HEK293 (cell line): ENCODE measurements at regions not wholly inside any gene's neighbourhood (a gene's known extent, or its start where the extent isn't known, plus 50 kb on each side); places are given as distances from the start of the nearest gene placed in this dataset.

ENCODE experiments used
- CTCF ChIA-PET: fragments of 350-600 bp; formaldehyde crosslinking; extraction: SDS; loops from one replicate; lab custom pipeline; 2021; ENCODE audit warnings: antibody characterized with exemption; lab: Yijun Ruan, JAX
- POLR2A ChIA-PET: fragments of 300-600 bp; formaldehyde crosslinking; extraction: SDS; loops from one replicate; lab custom pipeline; 2020; ENCODE audit warnings: antibody characterized with exemption, inconsistent platforms; lab: Yijun Ruan, JAX
- H3K27ac ChIP-seq: fragments of 200-500 bp; sonication (Bioruptor generic); 2 replicates; pipeline ENCODE4 v1.5.1; 2014; ENCODE audit warnings: low read depth, low read length, control low read depth, inconsistent platforms; ENCODE audit errors: extremely low read depth
- H3K36me3 ChIP-seq, 2 experiments: fragments of 200-500 bp in 1 of 2; sonication (Bioruptor generic) in 1 of 2; 1 replicate in 1 of 2; 2 replicates in 1 of 2; pipeline ENCODE4 v1.5.1; 2014 to 2017; ENCODE audit warnings: inconsistent platforms in 2 of 2, low read length in 2 of 2; ENCODE audit not compliant: control insufficient read depth in 2 of 2, insufficient read depth in 1 of 2
- H3K4me1 ChIP-seq: fragments of 200-500 bp; sonication (Bioruptor generic); 2 replicates; pipeline ENCODE4 v1.5.1; 2014; ENCODE audit warnings: mild to moderate bottlenecking, low read length, inconsistent platforms; ENCODE audit not compliant: control insufficient read depth, insufficient read depth
- H3K4me3 ChIP-seq: 2 replicates; pipeline ENCODE4 v1.5.1; 2011; ENCODE audit warnings: low read depth, mild to moderate bottlenecking, control low read depth, low read length, moderate library complexity
- H3K9me3 ChIP-seq: fragments of 200-500 bp; sonication (Bioruptor generic); 2 replicates; pipeline ENCODE4 v1.5.1; 2014; ENCODE audit warnings: low read depth, low read length, inconsistent platforms; ENCODE audit not compliant: control insufficient read depth, insufficient read depth
- ATF2 ChIP-seq: fragments of 450-650 bp; formaldehyde crosslinking; IDR thresholded peaks from 2 replicates; pipeline ENCODE4 v1.5.1; 2016; ENCODE audit warnings: missing biosample characterization, missing genetic modification characterization, low read depth
- KLF9 ChIP-seq: fragments of 450-650 bp; formaldehyde crosslinking; IDR thresholded peaks from 2 replicates; pipeline ENCODE4 v1.5.1; 2016; ENCODE audit warnings: missing biosample characterization, missing genetic modification characterization, low read depth
- REST ChIP-seq: fragments of 450-650 bp; formaldehyde crosslinking; IDR thresholded peaks from 2 replicates; pipeline ENCODE4 v1.5.1; 2016; ENCODE audit warnings: missing biosample characterization, missing genetic modification characterization
- ZNF157 ChIP-seq: fragments of 450-650 bp; formaldehyde crosslinking; IDR thresholded peaks from 2 replicates; pipeline ENCODE4 v1.5.1; 2016; ENCODE audit warnings: missing biosample characterization, missing genetic modification characterization
- ZNF169 ChIP-seq: fragments of 450-650 bp; formaldehyde crosslinking; IDR thresholded peaks from 2 replicates; pipeline ENCODE4 v1.5.1; 2016; ENCODE audit warnings: missing biosample characterization, missing genetic modification characterization
- ZNF174 ChIP-seq: fragments of 450-650 bp; formaldehyde crosslinking; IDR thresholded peaks from 2 replicates; pipeline ENCODE4 v1.5.0; 2017; ENCODE audit warnings: missing biosample characterization, mild to moderate bottlenecking, missing genetic modification characterization
- ZNF214 ChIP-seq: fragments of 450-650 bp; formaldehyde crosslinking; IDR thresholded peaks from 2 replicates; pipeline ENCODE4 v1.5.1; 2017; ENCODE audit warnings: missing biosample characterization, mild to moderate bottlenecking, missing genetic modification characterization, borderline replicate concordance
- ZNF248 ChIP-seq: fragments of 450-650 bp; formaldehyde crosslinking; IDR thresholded peaks from 2 replicates; pipeline ENCODE4 v1.5.1; 2017; ENCODE audit warnings: missing biosample characterization, missing genetic modification characterization
- ZNF302 ChIP-seq: fragments of 450-650 bp; formaldehyde crosslinking; IDR thresholded peaks from 2 replicates; pipeline ENCODE4 v1.5.1; 2016; ENCODE audit warnings: missing biosample characterization, missing genetic modification characterization, low read depth
- ZNF585B ChIP-seq: fragments of 450-650 bp; formaldehyde crosslinking; IDR thresholded peaks from 2 replicates; pipeline ENCODE4 v1.5.1; 2016; ENCODE audit warnings: missing biosample characterization, missing genetic modification characterization
- ZNF596 ChIP-seq: fragments of 450-650 bp; IDR thresholded peaks from 2 replicates; pipeline ENCODE4 v1.5.0; 2018; ENCODE audit warnings: missing biosample characterization, mild to moderate bottlenecking, missing genetic modification characterization, moderate library complexity
- ZNF654 ChIP-seq: fragments of 450-650 bp; formaldehyde crosslinking; IDR thresholded peaks from 2 replicates; pipeline ENCODE4 v1.5.1; 2016; ENCODE audit warnings: low read depth, missing biosample characterization, missing genetic modification characterization
- ZNF660 ChIP-seq: fragments of 450-650 bp; IDR thresholded peaks from 2 replicates; pipeline ENCODE4 v1.5.1; 2018; ENCODE audit warnings: missing biosample characterization, mild to moderate bottlenecking, missing genetic modification characterization
- ZNF707 ChIP-seq: fragments of 450-650 bp; formaldehyde crosslinking; IDR thresholded peaks from 2 replicates; pipeline ENCODE4 v1.5.1; 2016; ENCODE audit warnings: missing biosample characterization, missing genetic modification characterization
- ZNF747 ChIP-seq: fragments of 450-650 bp; formaldehyde crosslinking; IDR thresholded peaks from 2 replicates; pipeline ENCODE4 v1.5.1; 2016; ENCODE audit warnings: missing biosample characterization, missing genetic modification characterization
- ZNF768 ChIP-seq: fragments of 450-650 bp; formaldehyde crosslinking; IDR thresholded peaks from 2 replicates; pipeline ENCODE4 v1.5.1; 2018; ENCODE audit warnings: missing biosample characterization, mild to moderate bottlenecking, missing genetic modification characterization
- TF ChIP-seq, protein P1 (sequence below): fragments of 450-650 bp; formaldehyde crosslinking; IDR thresholded peaks from 2 replicates; pipeline ENCODE4 v1.5.1; 2016; ENCODE audit warnings: missing biosample characterization, missing genetic modification characterization
- TF ChIP-seq, protein P2 (sequence below): fragments of 450-650 bp; formaldehyde crosslinking; conservative IDR thresholded peaks from 2 replicates; pipeline ENCODE4 v1.5.1; 2016; ENCODE audit warnings: low read depth, missing biosample characterization, missing genetic modification characterization
- TF ChIP-seq, protein P3 (sequence below): fragments of 450-650 bp; formaldehyde crosslinking; IDR thresholded peaks from 2 replicates; pipeline ENCODE4 v1.5.1; 2016; ENCODE audit warnings: missing biosample characterization, missing genetic modification characterization, borderline replicate concordance

- H3K9me3 ChIP-seq = no peaks in the 10 kb centered on the region
- POLR2A ChIA-PET = no interaction called here
Observed at GRCh38 chr15:55118344-55118870, 78.3 kb downstream of the RSL24D1 start.

More at GRCh38 chr15:55118344-55118870, 78.3 kb downstream of the RSL24D1 start:
- CTCF ChIA-PET = interaction anchor here (0.7 kb wide), 1 partner anchor 726 kb away, joined by 3 read pairs; no protein-coding TSS in a partner anchor
- H3K36me3 ChIP-seq = no peaks in the 10 kb centered on the region
- no peak overlapping the region for H3K27ac ChIP-seq
- H3K4me1 ChIP-seq = no peaks in the 10 kb centered on the region
- H3K4me3 ChIP-seq = no peak overlapping the region
- TF ChIP-seq ZNF654 (no peak), REST (tag by site-specific recombination) (no peak), ZNF157 (no peak), ZNF585B (tag by site-specific recombination) (no peak), ZNF660 (tag by site-specific recombination) (no peak), ZNF596 (tag by site-specific recombination) (no peak), ZNF214 (tag by site-specific recombination) (no peak), ZNF169 (no peak), ZNF768 (tag by site-specific recombination) (no peak), ZNF707 (no peak), KLF9 (tag by site-specific recombination) (no peak), ZNF747 (tag by site-specific recombination) (no peak), ZNF174 (tag by site-specific recombination) (no peak), ATF2 (tag by site-specific recombination) (no peak), ZNF248 (tag by site-specific recombination) (no peak), ZNF302 (tag by site-specific recombination) (no peak)
- TF ChIP-seq, protein P1, sequence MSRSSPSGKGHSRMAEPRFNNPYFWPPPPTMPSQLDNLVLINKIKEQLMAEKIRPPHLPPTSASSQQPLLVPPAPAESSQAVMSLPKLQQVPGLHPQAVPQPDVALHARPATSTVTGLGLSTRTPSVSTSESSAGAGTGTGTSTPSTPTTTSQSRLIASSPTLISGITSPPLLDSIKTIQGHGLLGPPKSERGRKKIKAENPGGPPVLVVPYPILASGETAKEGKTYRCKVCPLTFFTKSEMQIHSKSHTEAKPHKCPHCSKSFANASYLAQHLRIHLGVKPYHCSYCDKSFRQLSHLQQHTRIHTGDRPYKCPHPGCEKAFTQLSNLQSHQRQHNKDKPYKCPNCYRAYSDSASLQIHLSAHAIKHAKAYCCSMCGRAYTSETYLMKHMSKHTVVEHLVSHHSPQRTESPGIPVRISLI = no peak
- TF ChIP-seq, protein P2, sequence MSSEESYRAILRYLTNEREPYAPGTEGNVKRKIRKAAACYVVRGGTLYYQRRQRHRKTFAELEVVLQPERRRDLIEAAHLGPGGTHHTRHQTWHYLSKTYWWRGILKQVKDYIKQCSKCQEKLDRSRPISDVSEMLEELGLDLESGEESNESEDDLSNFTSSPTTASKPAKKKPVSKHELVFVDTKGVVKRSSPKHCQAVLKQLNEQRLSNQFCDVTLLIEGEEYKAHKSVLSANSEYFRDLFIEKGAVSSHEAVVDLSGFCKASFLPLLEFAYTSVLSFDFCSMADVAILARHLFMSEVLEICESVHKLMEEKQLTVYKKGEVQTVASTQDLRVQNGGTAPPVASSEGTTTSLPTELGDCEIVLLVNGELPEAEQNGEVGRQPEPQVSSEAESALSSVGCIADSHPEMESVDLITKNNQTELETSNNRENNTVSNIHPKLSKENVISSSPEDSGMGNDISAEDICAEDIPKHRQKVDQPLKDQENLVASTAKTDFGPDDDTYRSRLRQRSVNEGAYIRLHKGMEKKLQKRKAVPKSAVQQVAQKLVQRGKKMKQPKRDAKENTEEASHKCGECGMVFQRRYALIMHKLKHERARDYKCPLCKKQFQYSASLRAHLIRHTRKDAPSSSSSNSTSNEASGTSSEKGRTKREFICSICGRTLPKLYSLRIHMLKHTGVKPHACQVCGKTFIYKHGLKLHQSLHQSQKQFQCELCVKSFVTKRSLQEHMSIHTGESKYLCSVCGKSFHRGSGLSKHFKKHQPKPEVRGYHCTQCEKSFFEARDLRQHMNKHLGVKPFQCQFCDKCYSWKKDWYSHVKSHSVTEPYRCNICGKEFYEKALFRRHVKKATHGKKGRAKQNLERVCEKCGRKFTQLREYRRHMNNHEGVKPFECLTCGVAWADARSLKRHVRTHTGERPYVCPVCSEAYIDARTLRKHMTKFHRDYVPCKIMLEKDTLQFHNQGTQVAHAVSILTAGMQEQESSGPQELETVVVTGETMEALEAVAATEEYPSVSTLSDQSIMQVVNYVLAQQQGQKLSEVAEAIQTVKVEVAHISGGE (tag by site-specific recombination) = no peak
- TF ChIP-seq, protein P3, sequence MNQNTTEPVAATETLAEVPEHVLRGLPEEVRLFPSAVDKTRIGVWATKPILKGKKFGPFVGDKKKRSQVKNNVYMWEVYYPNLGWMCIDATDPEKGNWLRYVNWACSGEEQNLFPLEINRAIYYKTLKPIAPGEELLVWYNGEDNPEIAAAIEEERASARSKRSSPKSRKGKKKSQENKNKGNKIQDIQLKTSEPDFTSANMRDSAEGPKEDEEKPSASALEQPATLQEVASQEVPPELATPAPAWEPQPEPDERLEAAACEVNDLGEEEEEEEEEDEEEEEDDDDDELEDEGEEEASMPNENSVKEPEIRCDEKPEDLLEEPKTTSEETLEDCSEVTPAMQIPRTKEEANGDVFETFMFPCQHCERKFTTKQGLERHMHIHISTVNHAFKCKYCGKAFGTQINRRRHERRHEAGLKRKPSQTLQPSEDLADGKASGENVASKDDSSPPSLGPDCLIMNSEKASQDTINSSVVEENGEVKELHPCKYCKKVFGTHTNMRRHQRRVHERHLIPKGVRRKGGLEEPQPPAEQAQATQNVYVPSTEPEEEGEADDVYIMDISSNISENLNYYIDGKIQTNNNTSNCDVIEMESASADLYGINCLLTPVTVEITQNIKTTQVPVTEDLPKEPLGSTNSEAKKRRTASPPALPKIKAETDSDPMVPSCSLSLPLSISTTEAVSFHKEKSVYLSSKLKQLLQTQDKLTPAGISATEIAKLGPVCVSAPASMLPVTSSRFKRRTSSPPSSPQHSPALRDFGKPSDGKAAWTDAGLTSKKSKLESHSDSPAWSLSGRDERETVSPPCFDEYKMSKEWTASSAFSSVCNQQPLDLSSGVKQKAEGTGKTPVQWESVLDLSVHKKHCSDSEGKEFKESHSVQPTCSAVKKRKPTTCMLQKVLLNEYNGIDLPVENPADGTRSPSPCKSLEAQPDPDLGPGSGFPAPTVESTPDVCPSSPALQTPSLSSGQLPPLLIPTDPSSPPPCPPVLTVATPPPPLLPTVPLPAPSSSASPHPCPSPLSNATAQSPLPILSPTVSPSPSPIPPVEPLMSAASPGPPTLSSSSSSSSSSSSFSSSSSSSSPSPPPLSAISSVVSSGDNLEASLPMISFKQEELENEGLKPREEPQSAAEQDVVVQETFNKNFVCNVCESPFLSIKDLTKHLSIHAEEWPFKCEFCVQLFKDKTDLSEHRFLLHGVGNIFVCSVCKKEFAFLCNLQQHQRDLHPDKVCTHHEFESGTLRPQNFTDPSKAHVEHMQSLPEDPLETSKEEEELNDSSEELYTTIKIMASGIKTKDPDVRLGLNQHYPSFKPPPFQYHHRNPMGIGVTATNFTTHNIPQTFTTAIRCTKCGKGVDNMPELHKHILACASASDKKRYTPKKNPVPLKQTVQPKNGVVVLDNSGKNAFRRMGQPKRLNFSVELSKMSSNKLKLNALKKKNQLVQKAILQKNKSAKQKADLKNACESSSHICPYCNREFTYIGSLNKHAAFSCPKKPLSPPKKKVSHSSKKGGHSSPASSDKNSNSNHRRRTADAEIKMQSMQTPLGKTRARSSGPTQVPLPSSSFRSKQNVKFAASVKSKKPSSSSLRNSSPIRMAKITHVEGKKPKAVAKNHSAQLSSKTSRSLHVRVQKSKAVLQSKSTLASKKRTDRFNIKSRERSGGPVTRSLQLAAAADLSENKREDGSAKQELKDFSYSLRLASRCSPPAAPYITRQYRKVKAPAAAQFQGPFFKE (tag by site-specific recombination) = no peak
